PC-3 (cell line): ENCODE measurements at regions not wholly inside any gene's neighbourhood (a gene's known extent, or its start where the extent isn't known, plus 50 kb on each side); places are given as distances from the start of the nearest gene placed in this dataset.

ENCODE experiments used
- ATAC-seq: fragments of 200-7000 bp; cut with Tn5 transposase; 2 replicates; pipeline ENCODE4 v1.9.1; 2020; ENCODE audit warnings: mild to moderate bottlenecking, moderate library complexity
- BruUV-seq: library from RNA; stranded (reverse); fragments of 400-500 nt; replicated peaks from 2 replicates; lab custom pipeline; 2021; lab: Mats Ljungman, UMichigan
- CTCF ChIA-PET: fragments of 300-600 bp; sonication (Branson Sonifier 250); formaldehyde crosslinking; loops from one replicate; lab custom pipeline; 2022; ENCODE audit warnings: antibody characterized with exemption; lab: Charles Lee
- POLR2A ChIA-PET: fragments of 300-600 bp; sonication (Branson Sonifier 250); formaldehyde crosslinking; loops from one replicate; lab custom pipeline; 2022; ENCODE audit warnings: antibody characterized with exemption; ENCODE audit not compliant: unreplicated experiment; lab: Charles Lee
- DNase-seq: peaks from one replicate; pipeline ENCODE4 v3.0.0-alpha.2; 2015
- H2AFZ ChIP-seq: fragments of 300-600 bp; sonication (generic); 2 replicates; pipeline ENCODE4 v1.6.0; 2016; ENCODE audit warnings: antibody characterized with exemption, low read length
- H3F3A ChIP-seq: fragments of 300-600 bp; sonication (generic); one replicate; pipeline ENCODE4 v1.6.0; 2017; ENCODE audit warnings: antibody characterized with exemption, low read length, control low read depth, mild to moderate bottlenecking; ENCODE audit not compliant: unreplicated experiment
- H3K27ac ChIP-seq: fragments of 300-600 bp; sonication (generic); 2 replicates; pipeline ENCODE4 v1.5.1; 2016; ENCODE audit warnings: mild to moderate bottlenecking, low read length
- H3K27me3 ChIP-seq: fragments of 300-600 bp; sonication (generic); 2 replicates; pipeline ENCODE4 v1.6.1; 2016; ENCODE audit warnings: low read length, mixed read lengths
- H3K36me3 ChIP-seq: fragments of 300-600 bp; sonication (generic); 2 replicates; pipeline ENCODE4 v1.6.1; 2016; ENCODE audit warnings: low read depth, mixed run types, low read length, mixed read lengths
- H3K4me1 ChIP-seq: fragments of 300-600 bp; sonication (generic); 2 replicates; pipeline ENCODE4 v1.5.1; 2016; ENCODE audit warnings: low read length; ENCODE audit not compliant: insufficient read depth
- H3K4me2 ChIP-seq: fragments of 300-600 bp; sonication (generic); 2 replicates; pipeline ENCODE4 v1.6.0; 2016; ENCODE audit warnings: low read length
- H3K4me3 ChIP-seq: fragments of 300-600 bp; sonication (generic); 2 replicates; pipeline ENCODE4 v1.5.1; 2016; ENCODE audit warnings: mild to moderate bottlenecking, low read length, mixed read lengths
- H3K79me2 ChIP-seq: fragments of 300-600 bp; sonication (generic); 2 replicates; pipeline ENCODE4 v1.6.1; 2017; ENCODE audit warnings: low read length, mixed read lengths
- H3K9ac ChIP-seq: fragments of 300-600 bp; sonication (generic); 2 replicates; pipeline ENCODE4 v1.6.0; 2016; ENCODE audit warnings: mild to moderate bottlenecking, low read length
- H3K9me2 ChIP-seq: fragments of 300-600 bp; sonication (generic); replicated peaks from 2 replicates; pipeline ENCODE4 v1.6.1; 2016; ENCODE audit warnings: mixed run types, low read length, mixed read lengths
- H3K9me3 ChIP-seq: fragments of 300-600 bp; sonication (generic); 2 replicates; pipeline ENCODE4 v1.6.1; 2016; ENCODE audit warnings: low read length, mixed read lengths
- H4K20me1 ChIP-seq: fragments of 300-600 bp; sonication (generic); 2 replicates; pipeline ENCODE4 v1.6.1; 2016; ENCODE audit warnings: low read length, mixed read lengths
- CTCF ChIP-seq: fragments of 300-600 bp; sonication (generic); conservative IDR thresholded peaks from 2 replicates; pipeline ENCODE4 v1.5.1; 2017; ENCODE audit warnings: antibody characterized with exemption, low read depth, mild to moderate bottlenecking, low read length
- EZH2 ChIP-seq: fragments of 300-600 bp; sonication (generic); IDR thresholded peaks from one replicate; pipeline ENCODE4 v1.6.1; 2017; ENCODE audit warnings: antibody characterized with exemption, mild to moderate bottlenecking, low read length; ENCODE audit not compliant: unreplicated experiment
- EZH2phosphoT487 ChIP-seq: fragments of 300-600 bp; sonication (generic); IDR thresholded peaks from 2 replicates; pipeline ENCODE4 v1.6.1; 2018; ENCODE audit warnings: mild to moderate bottlenecking, antibody characterized with exemption, low read length, borderline replicate concordance
- intact Hi-C: fragments of 100-400 bp; cut with micrococcal nuclease; formaldehyde crosslinking; loops from 2 replicates; pipeline ENCODE4 v1.9.0; 2023

GRCh38 chr2:12504443-12504842, 212.3 kb upstream of the TRIB2 start:
- intact Hi-C loops, result no loop called here
- H3K36me3 ChIP-seq, result no peaks in the 10 kb centered on the region
- no peak overlapping the region for H3K9ac ChIP-seq
- H3K79me2 ChIP-seq, result no peaks in the 10 kb centered on the region
- no peak overlapping the region for H3K27ac ChIP-seq
- H4K20me1 ChIP-seq, result no peaks in the 10 kb centered on the region
- 0 out of 2 replicates have a peak, but pooled peaks cover 5% of the 10 kb centered on the region for H3K9me2 ChIP-seq
- H3K4me1 ChIP-seq, result peaks cover 37% of the 10 kb centered on the region
- no peaks in the 10 kb centered on the region for H3K27me3 ChIP-seq
- POLR2A ChIA-PET, result no interaction called here
- no peak overlapping the region for H3K4me3 ChIP-seq
- BruUV-seq, result no TSS peak
- TF ChIP-seq EZH2 (no peak), EZH2phosphoT487 (no peak)
- H3K9me3 ChIP-seq, result no peaks in the 10 kb centered on the region
- peak overlapping the region; percentile 52 for H3K4me2 ChIP-seq
- H3F3A ChIP-seq, result no peaks in the 10 kb centered on the region
- peak; percentile 39 for ATAC-seq
- DNase-seq, result peak; percentile 66
- no peak overlapping the region for H2AFZ ChIP-seq
- CTCF ChIA-PET, result no interaction called here

- BruUV-seq, result no TSS peak
- POLR2A ChIA-PET, result no interaction called here
Measured at GRCh38 chr2:12506846-12507245, 209.9 kb upstream of the TRIB2 start.

GRCh38 chr2:12507295-12507694, 209.4 kb upstream of the TRIB2 start:
- Histone ChIP-seq H3F3A (no peaks in the 10 kb centered on the region), H3K79me2 (no peaks in the 10 kb centered on the region), H3K27ac (peak overlapping the region; percentile 30), H3K9ac (no peak overlapping the region), H4K20me1 (no peaks in the 10 kb centered on the region), H2AFZ (no peak overlapping the region), H3K9me3 (no peaks in the 10 kb centered on the region), H3K4me3 (no peak overlapping the region), H3K4me2 (peak overlapping the region; percentile 42), H3K36me3 (no peaks in the 10 kb centered on the region), H3K27me3 (no peaks in the 10 kb centered on the region), H3K9me2 (0 out of 2 replicates have a peak, but pooled peaks cover 5% of the 10 kb centered on the region), H3K4me1 (peaks cover 29% of the 10 kb centered on the region)
- intact Hi-C loops, result no loop called here
- ChIA-PET POLR2A (no interaction called here), CTCF (no interaction called here)
- ATAC-seq (peak; percentile 98), DNase-seq (peak; percentile 97)
- no TSS peak for BruUV-seq
- TF ChIP-seq EZH2, result no peak
- TF ChIP-seq EZH2phosphoT487, result 0 out of 2 replicates have a peak, but pooled peaks have one; percentile 27

More at GRCh38 chr2:12506846-12507245, 209.9 kb upstream of the TRIB2 start:
- TF ChIP-seq EZH2phosphoT487, result no peak
- no peak for TF ChIP-seq CTCF
- no peak for TF ChIP-seq EZH2
- Histone ChIP-seq H3K4me1 (peaks cover 29% of the 10 kb centered on the region), H3K4me2 (peak overlapping the region; percentile 25; the same call in 1 of the 2 replicates), H2AFZ (no peak overlapping the region), H3K36me3 (no peaks in the 10 kb centered on the region), H3K9me3 (no peaks in the 10 kb centered on the region), H4K20me1 (no peaks in the 10 kb centered on the region), H3K79me2 (no peaks in the 10 kb centered on the region), H3K27me3 (no peaks in the 10 kb centered on the region), H3K9ac (no peak overlapping the region), H3K4me3 (no peak overlapping the region), H3K27ac (no peak overlapping the region), H3K9me2 (0 out of 2 replicates have a peak, but pooled peaks cover 5% of the 10 kb centered on the region), H3F3A (no peaks in the 10 kb centered on the region)
- DNase-seq, result no peak
- peak; percentile 14 for ATAC-seq
- CTCF ChIA-PET, result no interaction called here
- intact Hi-C loops, result no loop called here

GRCh38 chr2:12510070-12510469, 206.7 kb upstream of the TRIB2 start:
- Histone ChIP-seq H3K27me3 (no peaks in the 10 kb centered on the region), H3K27ac (no peak overlapping the region), H3K4me3 (no peak overlapping the region), H3K4me1 (peaks cover 17% of the 10 kb centered on the region), H3K9ac (no peak overlapping the region), H3K79me2 (no peaks in the 10 kb centered on the region), H2AFZ (no peak overlapping the region), H3K36me3 (no peaks in the 10 kb centered on the region), H3F3A (no peaks in the 10 kb centered on the region), H4K20me1 (no peaks in the 10 kb centered on the region), H3K9me3 (no peaks in the 10 kb centered on the region), H3K4me2 (no peak overlapping the region), H3K9me2 (no peaks in the 10 kb centered on the region)
- ChIA-PET POLR2A (no interaction called here), CTCF (no interaction called here)
- no peak for TF ChIP-seq CTCF
- no peak for TF ChIP-seq EZH2
- no peak for TF ChIP-seq EZH2phosphoT487
- no peak for ATAC-seq
- intact Hi-C loops, result no loop called here
- no peak for DNase-seq
- BruUV-seq, result no TSS peak
